Esophagus muscularis mucosa (tissue), 4 donors: ENCODE measurements at regions not wholly inside any gene's neighbourhood (a gene's known extent, or its start where the extent isn't known, plus 50 kb on each side); places are given as distances from the start of the nearest gene placed in this dataset.
A peak's percentile ranks its signal among the peaks of the same experiment; 100 is the strongest.

ENCODE experiments used
- DNase-seq: peaks from one replicate; pipeline ENCODE4 v3.0.0-alpha.2; 2017; ENCODE audit errors: extremely low spot score
- H3K27ac ChIP-seq, 4 donors: fragments of 200-600 bp; sonication (generic); replicated peaks in 1 of 4; 1 replicate in 3 of 4; 2 replicates in 1 of 4; pipeline ENCODE4 v1.5.1; 2016 to 2019; ENCODE audit warnings: mild to moderate bottlenecking in 1 of 4
- H3K27me3 ChIP-seq, 4 donors: fragments of 200-600 bp; sonication (generic); one replicate each; pipeline versions ENCODE4 v1.5.1 to v1.6.0; 2016 to 2019
- H3K36me3 ChIP-seq, 4 donors: fragments of 200-600 bp; sonication (generic); one replicate each; pipeline ENCODE4 v1.5.1; 2016 to 2019
- H3K4me1 ChIP-seq, 4 donors: fragments of 200-600 bp; sonication (generic); one replicate each; pipeline ENCODE4 v1.5.1; 2016 to 2019
- H3K4me3 ChIP-seq, 4 donors: fragments of 200-600 bp; sonication (generic); 1 replicate in 2 of 4; 2 replicates in 2 of 4; pipeline ENCODE4 v1.5.1; 2016 to 2019; ENCODE audit warnings: mild to moderate bottlenecking in 4 of 4, moderate library complexity in 1 of 4
- H3K9me3 ChIP-seq, 4 donors: fragments of 200-600 bp; sonication (generic); 1 replicate in 3 of 4; 2 replicates in 1 of 4; pipeline ENCODE4 v1.5.1; 2016 to 2019
- CTCF ChIP-seq, 3 experiments: fragments of 200-600 bp in 2 of 3; fragments of 450-650 bp in 1 of 3; sonication (generic) in 2 of 3; IDR thresholded peaks; one replicate each; pipeline ENCODE4 v1.5.1; 2017 to 2019; ENCODE audit warnings: antibody characterized with exemption in 3 of 3, mild to moderate bottlenecking in 2 of 3, moderate library complexity in 1 of 3
- EP300 ChIP-seq: sonication (generic); formaldehyde crosslinking; IDR thresholded peaks from one replicate; pipeline ENCODE4 v1.6.1; 2017; ENCODE audit warnings: antibody characterized with exemption
- POLR2A ChIP-seq: fragments of 450-650 bp; IDR thresholded peaks from one replicate; pipeline ENCODE4 v1.6.1; 2017; ENCODE audit warnings: antibody characterized with exemption, moderate library complexity, mild to moderate bottlenecking, low read depth
- POLR2AphosphoS5 ChIP-seq, 2 donors: sonication (generic); formaldehyde crosslinking; IDR thresholded peaks; one replicate each; pipeline ENCODE4 v1.6.1; 2017; ENCODE audit warnings: antibody characterized with exemption in 2 of 2
- WGBS: methylation state at CpG from one replicate; pipeline ENCODE4 v1.1.5; 2018; 5-methylcytosine and 5-hydroxymethylcytosine counted together
- intact Hi-C: fragments of 100-400 bp; cut with DNase I; formaldehyde crosslinking; loops from one replicate; pipeline ENCODE4 v1.15.1; 2023

GRCh38 chr6:168960551-168961263 lies 292.9 kb downstream of the THBS2 start:
- peak overlapping the region in 2 of 4 donors; percentile 1 to 37 for H3K27ac ChIP-seq
- peaks cover 7 to 24% (median 14%) of the 10 kb centered on the region in 4 donors for H3K4me1 ChIP-seq
- no peaks in the 10 kb centered on the region for H3K9me3 ChIP-seq
- no peak overlapping the region for H3K4me3 ChIP-seq
- WGBS, result 47% methylated on average over 11 of the region's 11 CpGs
- no peak for TF ChIP-seq POLR2AphosphoS5 (IDR thresholded peaks at IDR 0.05)
- TF ChIP-seq CTCF (IDR thresholded peaks at IDR 0.05), result no peak
- no peak for TF ChIP-seq EP300
- no peak for TF ChIP-seq POLR2A
- no peaks in the 10 kb centered on the region for H3K27me3 ChIP-seq
- intact Hi-C loops, result no loop called here
- DNase-seq, result no peak
- H3K36me3 ChIP-seq, result no peaks in the 10 kb centered on the region

GRCh38 chr6:168959696-168960095 lies 293.9 kb downstream of the THBS2 start:
- no peaks in the 10 kb centered on the region for H3K36me3 ChIP-seq
- TF ChIP-seq POLR2AphosphoS5 (IDR thresholded peaks at IDR 0.05) (no peak), EP300 (no peak), CTCF (IDR thresholded peaks at IDR 0.05) (no peak), POLR2A (no peak)
- H3K27ac ChIP-seq, result no peak overlapping the region
- intact Hi-C loops, result loop anchor here (5.0 kb wide), 1 partner anchor 563 kb away; no protein-coding TSS in a partner anchor
- no peaks in the 10 kb centered on the region for H3K27me3 ChIP-seq
- peaks cover 7 to 24% (median 14%) of the 10 kb centered on the region in 4 donors for H3K4me1 ChIP-seq
- WGBS, result 82% methylated on average over 4 of the region's 4 CpGs
- H3K9me3 ChIP-seq, result no peaks in the 10 kb centered on the region
- no peak overlapping the region for H3K4me3 ChIP-seq
- DNase-seq, result no peak

GRCh38 chr6:168956884-168957730 lies 296.5 kb downstream of the THBS2 start:
- peaks cover 7 to 24% (median 14%) of the 10 kb centered on the region in 4 donors for H3K4me1 ChIP-seq
- 54% methylated on average over 6 of the region's 6 CpGs for WGBS
- H3K27me3 ChIP-seq, result no peaks in the 10 kb centered on the region
- intact Hi-C loops, result loop anchor here (2.0 to 5.0 kb wide), 2 partner anchors 62 to 565 kb away; no protein-coding TSS in a partner anchor
- H3K36me3 ChIP-seq, result no peaks in the 10 kb centered on the region
- no peak overlapping the region for H3K4me3 ChIP-seq
- no peak overlapping the region for H3K27ac ChIP-seq
- H3K9me3 ChIP-seq, result no peaks in the 10 kb centered on the region
- DNase-seq, result no peak
- TF ChIP-seq POLR2AphosphoS5 (IDR thresholded peaks at IDR 0.05) (peak in 1 of 2 donors; percentile 10), CTCF (IDR thresholded peaks at IDR 0.05) (peak; percentile 78 to 88 (median 84)), POLR2A (no peak)

- 52% methylated on average over 7 of the region's 7 CpGs for WGBS
- no peak for DNase-seq
- Histone ChIP-seq H3K27ac (no peak overlapping the region), H3K9me3 (no peaks in the 10 kb centered on the region), H3K27me3 (no peaks in the 10 kb centered on the region), H3K36me3 (no peaks in the 10 kb centered on the region), H3K4me1 (peaks cover 7 to 25% (median 18%) of the 10 kb centered on the region in 4 donors), H3K4me3 (no peak overlapping the region)
- intact Hi-C loops, result loop anchor here (2.0 to 5.0 kb wide), 2 partner anchors 61 to 566 kb away; no protein-coding TSS in a partner anchor
- no peak for TF ChIP-seq EP300
- no peak for TF ChIP-seq POLR2A
- TF ChIP-seq POLR2AphosphoS5 (IDR thresholded peaks at IDR 0.05), result no peak
- TF ChIP-seq CTCF (IDR thresholded peaks at IDR 0.05), result no peak
Measured at GRCh38 chr6:168956141-168956838, 297.4 kb downstream of the THBS2 start.
